Spleen (tissue), 7 donors: ENCODE measurements at regions not wholly inside any gene's neighbourhood (a gene's known extent, or its start where the extent isn't known, plus 50 kb on each side); places are given as distances from the start of the nearest gene placed in this dataset.

Experiments
- POLR2A ChIP-seq, 3 donors: fragments of 450-650 bp; IDR thresholded peaks; one replicate each; pipeline ENCODE4 v1.5.1; 2017; ENCODE audit warnings: antibody characterized with exemption in 3 of 3, mild to moderate bottlenecking in 1 of 3
- POLR2AphosphoS5 ChIP-seq, 3 donors: sonication (generic); formaldehyde crosslinking; IDR thresholded peaks; one replicate each; pipeline ENCODE4 v1.5.1; 2017; ENCODE audit warnings: antibody characterized with exemption in 3 of 3
- TF ChIP-seq, protein P1 (sequence below), 11 experiments: fragments of 200-600 bp in 7 of 11; fragments of 450-650 bp in 4 of 11; sonication (generic) in 4 of 11; IDR thresholded peaks in 8 of 11; conservative IDR thresholded peaks in 3 of 11; 1 replicate in 7 of 11; 2 replicates in 4 of 11; pipeline versions ENCODE4 v1.4.0 to v1.8.0; 2016 to 2021; ENCODE audit warnings: antibody characterized with exemption in 11 of 11, inconsistent platforms in 4 of 11, mild to moderate bottlenecking in 1 of 11
- donor health status: DM: no; HTN: no; CAD: no; lungs with moderate emphysema.
- donor health status: DM: no; HTN: no; CAD: no.
- donor health status: DM: no; HTN: no; CAD: no.

DNA sequence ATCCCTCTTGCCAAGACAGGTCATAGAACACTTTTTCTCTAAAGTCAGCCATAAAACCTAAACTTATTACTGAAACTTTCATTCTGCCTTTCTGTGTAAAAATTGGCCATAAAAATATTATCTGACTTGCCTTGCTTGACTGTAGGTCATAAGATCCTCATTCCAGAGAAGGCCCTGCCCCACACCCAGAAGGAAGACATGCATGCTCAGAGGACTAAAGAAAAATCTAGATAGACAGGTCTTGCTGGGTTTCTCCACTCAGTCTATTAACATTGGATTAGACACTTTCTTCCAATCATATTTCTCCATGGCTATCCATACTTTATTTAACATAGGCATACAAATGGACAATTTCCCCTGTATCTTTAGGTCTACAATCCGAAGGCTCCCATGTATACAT is 1066.5 kb downstream of the SLITRK1 start:
- TF ChIP-seq, protein P1, sequence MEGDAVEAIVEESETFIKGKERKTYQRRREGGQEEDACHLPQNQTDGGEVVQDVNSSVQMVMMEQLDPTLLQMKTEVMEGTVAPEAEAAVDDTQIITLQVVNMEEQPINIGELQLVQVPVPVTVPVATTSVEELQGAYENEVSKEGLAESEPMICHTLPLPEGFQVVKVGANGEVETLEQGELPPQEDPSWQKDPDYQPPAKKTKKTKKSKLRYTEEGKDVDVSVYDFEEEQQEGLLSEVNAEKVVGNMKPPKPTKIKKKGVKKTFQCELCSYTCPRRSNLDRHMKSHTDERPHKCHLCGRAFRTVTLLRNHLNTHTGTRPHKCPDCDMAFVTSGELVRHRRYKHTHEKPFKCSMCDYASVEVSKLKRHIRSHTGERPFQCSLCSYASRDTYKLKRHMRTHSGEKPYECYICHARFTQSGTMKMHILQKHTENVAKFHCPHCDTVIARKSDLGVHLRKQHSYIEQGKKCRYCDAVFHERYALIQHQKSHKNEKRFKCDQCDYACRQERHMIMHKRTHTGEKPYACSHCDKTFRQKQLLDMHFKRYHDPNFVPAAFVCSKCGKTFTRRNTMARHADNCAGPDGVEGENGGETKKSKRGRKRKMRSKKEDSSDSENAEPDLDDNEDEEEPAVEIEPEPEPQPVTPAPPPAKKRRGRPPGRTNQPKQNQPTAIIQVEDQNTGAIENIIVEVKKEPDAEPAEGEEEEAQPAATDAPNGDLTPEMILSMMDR (IDR thresholded peaks at IDR 0.05 in 8 of 11, conservative IDR thresholded peaks at IDR 0.05 in 3 of 11), result no peak
- no peak for TF ChIP-seq POLR2A (IDR thresholded peaks at IDR 0.05)
- no peak for TF ChIP-seq POLR2AphosphoS5 (IDR thresholded peaks at IDR 0.05)
